ENCODE measurements at regions not wholly inside any gene's neighbourhood (a gene's known extent, or its start where the extent isn't known, plus 50 kb on each side); places are given as distances from the start of the nearest gene placed in this dataset.

DNA sequence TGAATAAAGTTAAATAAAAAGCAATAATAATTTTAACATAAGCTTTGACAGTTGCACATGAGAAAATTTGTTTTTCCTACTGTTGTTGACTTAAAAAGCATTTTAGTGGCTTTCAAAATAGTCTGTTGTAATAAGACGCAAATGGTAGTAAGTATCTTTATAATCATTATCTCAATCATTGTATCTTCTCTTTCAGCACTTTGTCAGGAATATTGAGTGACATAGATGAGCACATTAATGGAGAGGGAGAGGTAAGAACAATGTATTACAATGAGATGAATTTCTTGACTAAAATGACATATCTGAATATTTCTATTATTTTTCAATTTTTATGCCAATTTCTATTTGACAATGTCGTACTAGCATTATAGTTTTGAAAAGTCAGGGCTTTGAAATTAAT, 193.9 kb upstream of the MRPS30 start:
- TF ChIP-seq, protein P1, sequence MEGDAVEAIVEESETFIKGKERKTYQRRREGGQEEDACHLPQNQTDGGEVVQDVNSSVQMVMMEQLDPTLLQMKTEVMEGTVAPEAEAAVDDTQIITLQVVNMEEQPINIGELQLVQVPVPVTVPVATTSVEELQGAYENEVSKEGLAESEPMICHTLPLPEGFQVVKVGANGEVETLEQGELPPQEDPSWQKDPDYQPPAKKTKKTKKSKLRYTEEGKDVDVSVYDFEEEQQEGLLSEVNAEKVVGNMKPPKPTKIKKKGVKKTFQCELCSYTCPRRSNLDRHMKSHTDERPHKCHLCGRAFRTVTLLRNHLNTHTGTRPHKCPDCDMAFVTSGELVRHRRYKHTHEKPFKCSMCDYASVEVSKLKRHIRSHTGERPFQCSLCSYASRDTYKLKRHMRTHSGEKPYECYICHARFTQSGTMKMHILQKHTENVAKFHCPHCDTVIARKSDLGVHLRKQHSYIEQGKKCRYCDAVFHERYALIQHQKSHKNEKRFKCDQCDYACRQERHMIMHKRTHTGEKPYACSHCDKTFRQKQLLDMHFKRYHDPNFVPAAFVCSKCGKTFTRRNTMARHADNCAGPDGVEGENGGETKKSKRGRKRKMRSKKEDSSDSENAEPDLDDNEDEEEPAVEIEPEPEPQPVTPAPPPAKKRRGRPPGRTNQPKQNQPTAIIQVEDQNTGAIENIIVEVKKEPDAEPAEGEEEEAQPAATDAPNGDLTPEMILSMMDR (IDR thresholded peaks at IDR 0.05; ENCODE audit: low read depth, low read length, poor library complexity, severe bottlenecking): no peak
- no peak for TF ChIP-seq EZH2phosphoT487 (IDR thresholded peaks at IDR 0.05; ENCODE audit: borderline replicate concordance, low read length)
- H3K9me3 ChIP-seq (ENCODE audit: control insufficient read depth, insufficient read depth, low read length): no peaks in the 10 kb centered on the region
- no peaks in the 10 kb centered on the region for H3K4me1 ChIP-seq (ENCODE audit: control insufficient read depth, low read length)
- H3K9me2 ChIP-seq (replicated peaks; ENCODE audit: control insufficient read depth, low read length): no peaks in the 10 kb centered on the region
- H3K27me3 ChIP-seq (ENCODE audit: control insufficient read depth, low read length): no peaks in the 10 kb centered on the region
- H3K4me2 ChIP-seq (ENCODE audit: low read length): no peak overlapping the region
- no peaks in the 10 kb centered on the region for H4K20me1 ChIP-seq (ENCODE audit: control insufficient read depth, insufficient read depth, low read depth, low read length)
- no peaks in the 10 kb centered on the region for H3K79me2 ChIP-seq (ENCODE audit: control insufficient read depth, low read length)
- no peaks in the 10 kb centered on the region for H3K36me3 ChIP-seq (ENCODE audit: control insufficient read depth, low read length)
- H3F3A ChIP-seq (ENCODE audit: control insufficient read depth, insufficient read depth): no peaks in the 10 kb centered on the region
- no peak overlapping the region for H3K27ac ChIP-seq (ENCODE audit: low read depth, low read length)
- no peak overlapping the region for H3K4me3 ChIP-seq (ENCODE audit: low read length)

DNA sequence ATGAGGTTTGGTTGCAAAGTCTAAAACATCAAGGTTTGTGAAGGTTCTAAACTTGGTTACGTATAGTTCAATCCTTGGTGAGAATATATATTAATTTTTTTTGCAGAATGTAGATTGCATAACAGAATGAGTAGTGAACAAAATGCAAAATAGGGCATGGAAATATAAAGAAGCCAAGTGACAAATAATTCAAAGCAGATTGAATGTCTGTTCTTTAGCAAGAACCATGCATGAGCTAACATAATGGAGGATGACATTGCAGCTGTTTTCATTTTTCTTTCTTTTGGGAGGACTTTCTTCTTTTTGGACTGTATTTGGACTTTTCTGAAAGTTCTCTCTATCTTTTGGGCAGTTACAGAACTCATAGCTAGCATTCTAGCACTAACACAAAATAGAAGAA, 194.8 kb upstream of the MRPS30 start:
- no peaks in the 10 kb centered on the region for H3K27me3 ChIP-seq (ENCODE audit: control insufficient read depth, low read length)
- no peaks in the 10 kb centered on the region for H4K20me1 ChIP-seq (ENCODE audit: control insufficient read depth, insufficient read depth, low read depth, low read length)
- no peaks in the 10 kb centered on the region for H3K36me3 ChIP-seq (ENCODE audit: control insufficient read depth, low read length)
- H3K9me3 ChIP-seq (ENCODE audit: control insufficient read depth, insufficient read depth, low read length): no peaks in the 10 kb centered on the region
- no peak overlapping the region for H3K4me2 ChIP-seq (ENCODE audit: low read length)
- no peaks in the 10 kb centered on the region for H3K9me2 ChIP-seq (replicated peaks; ENCODE audit: control insufficient read depth, low read length)
- H3K4me1 ChIP-seq (ENCODE audit: control insufficient read depth, low read length): no peaks in the 10 kb centered on the region
- no peak overlapping the region for H3K4me3 ChIP-seq (ENCODE audit: low read length)
- TF ChIP-seq, protein P1 (IDR thresholded peaks at IDR 0.05; ENCODE audit: low read depth, low read length, poor library complexity, severe bottlenecking): no peak
- no peak for TF ChIP-seq EZH2phosphoT487 (IDR thresholded peaks at IDR 0.05; ENCODE audit: borderline replicate concordance, low read length)
- no peaks in the 10 kb centered on the region for H3F3A ChIP-seq (ENCODE audit: control insufficient read depth, insufficient read depth)
- H3K79me2 ChIP-seq (ENCODE audit: control insufficient read depth, low read length): no peaks in the 10 kb centered on the region
- H3K27ac ChIP-seq (ENCODE audit: low read depth, low read length): no peak overlapping the region

DNA sequence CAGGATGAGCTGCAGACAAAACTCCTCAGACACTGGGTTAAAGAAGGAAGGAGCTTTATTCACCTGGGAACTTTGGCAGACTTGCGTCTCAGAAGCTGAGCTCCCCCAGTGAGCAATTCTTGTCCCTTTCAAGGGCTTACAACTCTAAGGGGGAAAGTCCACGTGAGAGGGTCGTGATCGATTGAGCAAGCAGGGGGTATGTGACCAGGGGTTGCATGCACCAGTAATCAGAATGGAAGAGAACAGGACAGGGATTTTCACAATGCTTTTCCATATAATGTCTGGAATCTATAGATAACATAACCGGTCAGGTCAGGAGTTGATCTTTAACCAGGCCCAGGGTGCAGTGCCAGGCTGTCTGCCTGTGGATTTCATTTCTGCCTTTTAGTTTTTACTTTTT, 202.8 kb upstream of the MRPS30 start:
- H3K9me3 ChIP-seq (ENCODE audit: control insufficient read depth, insufficient read depth, low read length): no peaks in the 10 kb centered on the region
- H3K9me2 ChIP-seq (replicated peaks; ENCODE audit: control insufficient read depth, low read length): no peaks in the 10 kb centered on the region
- H3K36me3 ChIP-seq (ENCODE audit: control insufficient read depth, low read length): no peaks in the 10 kb centered on the region
- no peaks in the 10 kb centered on the region for H4K20me1 ChIP-seq (ENCODE audit: control insufficient read depth, insufficient read depth, low read depth, low read length)
- H3K4me2 ChIP-seq (ENCODE audit: low read length): no peak overlapping the region
- H3K4me3 ChIP-seq (ENCODE audit: low read length): no peak overlapping the region
- H3F3A ChIP-seq (ENCODE audit: control insufficient read depth, insufficient read depth): no peaks in the 10 kb centered on the region
- no peak overlapping the region for H3K27ac ChIP-seq (ENCODE audit: low read depth, low read length)
- TF ChIP-seq, protein P1 (IDR thresholded peaks at IDR 0.05; ENCODE audit: low read depth, low read length, poor library complexity, severe bottlenecking): no peak
- TF ChIP-seq EZH2phosphoT487 (IDR thresholded peaks at IDR 0.05; ENCODE audit: borderline replicate concordance, low read length): no peak
- no peaks in the 10 kb centered on the region for H3K4me1 ChIP-seq (ENCODE audit: control insufficient read depth, low read length)
- no peaks in the 10 kb centered on the region for H3K79me2 ChIP-seq (ENCODE audit: control insufficient read depth, low read length)
- H3K27me3 ChIP-seq (ENCODE audit: control insufficient read depth, low read length): no peaks in the 10 kb centered on the region

Measured in DOHH2 (cell line).